HCT116 (cell line): ENCODE measurements at regions not wholly inside any gene's neighbourhood (a gene's known extent, or its start where the extent isn't known, plus 50 kb on each side); places are given as distances from the start of the nearest gene placed in this dataset.

Experiments used
- ATAC-seq: fragments of 200-7000 bp; cut with Tn5 transposase; 2 replicates; pipeline ENCODE4 v1.9.1; 2020; ENCODE audit warnings: mild to moderate bottlenecking, moderate library complexity
- BruUV-seq: library from RNA; stranded (reverse); fragments of 400-500 nt; replicated peaks from 2 replicates; lab custom pipeline; 2021; lab: Mats Ljungman, UMichigan
- CTCF ChIA-PET: fragments of 300-600 bp; sonication (Branson Sonifier 250); formaldehyde crosslinking; loops from one replicate; lab custom pipeline; 2021; ENCODE audit warnings: antibody characterized with exemption; lab: Charles Lee
- POLR2A ChIA-PET: fragments of 300-600, 350-600 bp; sonication (Branson Sonifier 250); formaldehyde crosslinking; loops from one replicate; lab custom pipeline; 2021; ENCODE audit warnings: antibody characterized with exemption; lab: Charles Lee
- RAD21 ChIA-PET, 2 experiments: fragments of 300-600 bp; sonication (Branson Sonifier 250); formaldehyde crosslinking; loops; one replicate each; lab custom pipeline; 2023; ENCODE audit warnings: low total read pairs in 2 of 2; ENCODE audit not compliant: uncharacterized antibody in 2 of 2, unreplicated experiment in 2 of 2, low non-redundant PET in 1 of 2; lab: Charles Lee
- DNase-seq: peaks from one replicate; pipeline ENCODE4 v3.0.0-alpha.2; 2010; ENCODE audit warnings: low read depth, low spot score
- H2AFZ ChIP-seq: fragments of 200-600 bp; shearing (Covaris generic), sonication (generic); 2 replicates; pipeline ENCODE4 v1.6.1; 2017; ENCODE audit warnings: low read depth, mixed run types, mixed read lengths, antibody characterized with exemption, low read length; ENCODE audit not compliant: poor library complexity, severe bottlenecking
- H3K27ac ChIP-seq: 2 replicates; pipeline ENCODE4 v1.5.1; 2012; ENCODE audit warnings: low read depth, low read length
- H3K27me3 ChIP-seq: fragments of 200-600 bp; sonication (generic); 2 replicates; pipeline ENCODE4 v1.6.1; 2016; ENCODE audit warnings: mixed run types, low read length, mixed read lengths; ENCODE audit not compliant: insufficient read depth
- H3K36me3 ChIP-seq, 2 experiments: fragments of 200-500 bp in 1 of 2; fragments of 200-600 bp in 1 of 2; sonication (Bioruptor generic) in 1 of 2; sonication (generic) in 1 of 2; 2 replicates each; pipeline versions ENCODE4 v1.5.1 to v1.6.1; 2014 to 2016; ENCODE audit warnings: low read length in 2 of 2, inconsistent platforms in 1 of 2, mixed read lengths in 1 of 2, mixed run types in 1 of 2; ENCODE audit not compliant: insufficient read depth in 2 of 2, control insufficient read depth in 1 of 2
- H3K4me1 ChIP-seq, 2 experiments: fragments of 200-600 bp in 1 of 2; sonication (generic) in 1 of 2; 2 replicates each; pipeline versions ENCODE4 v1.5.1 to v1.6.1; 2012 to 2017; ENCODE audit warnings: low read length in 2 of 2, inconsistent platforms in 1 of 2, mild to moderate bottlenecking in 1 of 2, mixed read lengths in 1 of 2, mixed run types in 1 of 2, moderate library complexity in 1 of 2; ENCODE audit not compliant: insufficient read depth in 2 of 2, control insufficient read depth in 1 of 2
- H3K4me2 ChIP-seq: fragments of 200-600 bp; sonication (generic); 2 replicates; pipeline ENCODE4 v1.6.1; 2017; ENCODE audit warnings: mixed run types, low read length, mixed read lengths
- H3K4me3 ChIP-seq, 2 experiments: fragments of 200-600 bp in 1 of 2; sonication (generic) in 1 of 2; replicated peaks in 1 of 2; 2 replicates each; pipeline ENCODE4 v1.5.1; 2011 to 2016; ENCODE audit warnings: low read length in 2 of 2, control low read depth in 1 of 2, low read depth in 1 of 2, mild to moderate bottlenecking in 1 of 2, mixed read lengths in 1 of 2, mixed run types in 1 of 2
- H3K79me2 ChIP-seq: fragments of 200-600 bp; sonication (generic); 2 replicates; pipeline ENCODE4 v1.6.1; 2017; ENCODE audit warnings: mild to moderate bottlenecking, mixed run types, low read length, moderate library complexity, mixed read lengths; ENCODE audit not compliant: insufficient read depth
- H3K9ac ChIP-seq: fragments of 200-600 bp; sonication (generic); 2 replicates; pipeline ENCODE4 v1.6.1; 2016; ENCODE audit warnings: low read length, mixed read lengths
- H3K9me2 ChIP-seq: fragments of 200-600 bp; sonication (generic), shearing (Covaris generic); 2 replicates; pipeline ENCODE4 v1.6.1; 2017; ENCODE audit warnings: mixed run types, mild to moderate bottlenecking, moderate library complexity; ENCODE audit not compliant: insufficient read depth
- H3K9me3 ChIP-seq, 2 experiments: fragments of 200-500 bp in 1 of 2; fragments of 200-600 bp in 1 of 2; sonication (Bioruptor generic) in 1 of 2; sonication (generic) in 1 of 2; 2 replicates each; pipeline ENCODE4 v1.6.1; 2014 to 2017; ENCODE audit warnings: low read length in 2 of 2, mixed read lengths in 2 of 2, inconsistent platforms in 1 of 2, low read depth in 1 of 2, mild to moderate bottlenecking in 1 of 2, mixed run types in 1 of 2, moderate library complexity in 1 of 2; ENCODE audit not compliant: control insufficient read depth in 1 of 2, insufficient read depth in 1 of 2
- H4K20me1 ChIP-seq: fragments of 200-600 bp; sonication (generic), shearing (Covaris generic); 2 replicates; pipeline ENCODE4 v1.6.1; 2017; ENCODE audit warnings: mixed run types, mild to moderate bottlenecking, moderate library complexity; ENCODE audit not compliant: insufficient read depth
- CBX3 ChIP-seq: IDR thresholded peaks from 2 replicates; pipeline ENCODE4 v1.6.1; 2012; ENCODE audit warnings: low read depth
- CEBPB ChIP-seq: IDR thresholded peaks from 2 replicates; pipeline ENCODE4 v1.6.1; 2012; ENCODE audit warnings: low read depth
- EGR1 ChIP-seq: IDR thresholded peaks from 2 replicates; pipeline ENCODE4 v1.6.1; 2012; ENCODE audit warnings: low read depth
- ELF1 ChIP-seq: IDR thresholded peaks from 2 replicates; pipeline ENCODE4 v1.6.1; 2012; ENCODE audit warnings: low read depth, borderline replicate concordance
- FOSL1 ChIP-seq: IDR thresholded peaks from 2 replicates; pipeline ENCODE4 v1.6.1; 2012; ENCODE audit warnings: low read depth
- JUND ChIP-seq: IDR thresholded peaks from 2 replicates; pipeline ENCODE4 v1.6.1; 2012
- POLR2A ChIP-seq: IDR thresholded peaks from 2 replicates; pipeline ENCODE4 v1.7.0; 2011; ENCODE audit warnings: borderline replicate concordance; ENCODE audit not compliant: insufficient read depth, insufficient read length; ENCODE audit errors: extremely low read depth
- POLR2AphosphoS5 ChIP-seq: IDR thresholded peaks from 2 replicates; pipeline ENCODE4 v1.6.1; 2011; ENCODE audit warnings: mild to moderate bottlenecking, low read depth, low read length, moderate library complexity
- SIN3A ChIP-seq: IDR thresholded peaks from 2 replicates; pipeline ENCODE4 v1.6.1; 2012; ENCODE audit warnings: low read depth
- SP1 ChIP-seq: IDR thresholded peaks from 2 replicates; pipeline ENCODE4 v1.6.1; 2012; ENCODE audit warnings: low read depth
- SRF ChIP-seq: IDR thresholded peaks from 2 replicates; pipeline ENCODE4 v1.6.1; 2012; ENCODE audit warnings: low read depth
- TCF7L2 ChIP-seq: IDR thresholded peaks from 2 replicates; pipeline ENCODE4 v1.7.0; 2011; ENCODE audit warnings: borderline replicate concordance, inconsistent platforms; ENCODE audit not compliant: insufficient read depth, insufficient read length; ENCODE audit errors: extremely low read depth
- ZNF274 ChIP-seq: fragments of 200-500 bp; sonication (Bioruptor generic); IDR thresholded peaks from 2 replicates; pipeline ENCODE4 v1.6.1; 2014; ENCODE audit warnings: mild to moderate bottlenecking, low read depth, low read length, inconsistent platforms
- intact Hi-C: fragments of 100-400 bp; cut with micrococcal nuclease; formaldehyde crosslinking; loops from 2 replicates; pipeline ENCODE4 v1.10.0; 2022
- TF ChIP-seq, protein P1 (sequence below), 3 experiments: fragments of 200-600 bp in 1 of 3; sonication (generic) in 1 of 3; IDR thresholded peaks in 2 of 3; conservative IDR thresholded peaks in 1 of 3; 2 replicates each; pipeline ENCODE4 v1.5.1; 2012 to 2017; ENCODE audit warnings: low read depth in 2 of 3, low read length in 2 of 3, antibody characterized with exemption in 1 of 3, borderline replicate concordance in 1 of 3, control low read depth in 1 of 3, mild to moderate bottlenecking in 1 of 3, mixed read lengths in 1 of 3, mixed run types in 1 of 3, moderate library complexity in 1 of 3; ENCODE audit not compliant: insufficient read depth in 1 of 3
- TF ChIP-seq, protein P2 (sequence below): IDR thresholded peaks from 2 replicates; pipeline ENCODE4 v1.6.1; 2012

DNA sequence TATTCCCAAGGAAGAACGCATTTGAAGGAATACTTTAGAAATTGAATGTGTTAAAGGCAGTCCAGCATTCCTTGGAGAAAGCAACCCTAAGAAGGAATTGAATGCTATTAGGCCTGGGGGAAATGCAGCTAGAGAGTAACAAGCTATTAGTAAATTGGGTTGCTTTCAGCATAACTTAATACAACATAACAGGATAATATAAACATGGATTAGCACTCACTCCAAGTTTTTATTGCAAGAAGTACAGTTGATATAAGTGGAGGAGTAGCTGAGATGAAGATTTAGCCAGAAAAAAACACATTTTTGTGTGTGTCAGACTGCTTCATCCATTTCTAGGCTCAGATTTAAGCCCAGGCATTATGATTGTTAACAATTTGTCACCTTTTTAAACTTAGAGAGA is 314.6 kb downstream of the MEIS1 start:
- Histone ChIP-seq H3K27me3 (no peaks in the 10 kb centered on the region), H3K4me2 (no peak overlapping the region), H3K9me2 (no peaks in the 10 kb centered on the region), H2AFZ (no peak overlapping the region), H3K9me3 (peaks cover 4 to 6% of the 10 kb centered on the region in 2 experiments; a peak in 2 of 4 replicates), H3K36me3 (no peaks in the 10 kb centered on the region), H3K79me2 (no peaks in the 10 kb centered on the region), H3K4me3 (no peak overlapping the region), H3K4me1 (no peaks in the 10 kb centered on the region), H3K27ac (no peak overlapping the region), H4K20me1 (no peaks in the 10 kb centered on the region), H3K9ac (no peak overlapping the region)
- TF ChIP-seq SIN3A = no peak
- no peak for TF ChIP-seq SRF
- TF ChIP-seq EGR1 = no peak
- TF ChIP-seq TCF7L2 = no peak
- TF ChIP-seq JUND = no peak
- TF ChIP-seq POLR2A = no peak
- TF ChIP-seq ZNF274 = no peak
- no peak for TF ChIP-seq CBX3
- TF ChIP-seq, protein P1, sequence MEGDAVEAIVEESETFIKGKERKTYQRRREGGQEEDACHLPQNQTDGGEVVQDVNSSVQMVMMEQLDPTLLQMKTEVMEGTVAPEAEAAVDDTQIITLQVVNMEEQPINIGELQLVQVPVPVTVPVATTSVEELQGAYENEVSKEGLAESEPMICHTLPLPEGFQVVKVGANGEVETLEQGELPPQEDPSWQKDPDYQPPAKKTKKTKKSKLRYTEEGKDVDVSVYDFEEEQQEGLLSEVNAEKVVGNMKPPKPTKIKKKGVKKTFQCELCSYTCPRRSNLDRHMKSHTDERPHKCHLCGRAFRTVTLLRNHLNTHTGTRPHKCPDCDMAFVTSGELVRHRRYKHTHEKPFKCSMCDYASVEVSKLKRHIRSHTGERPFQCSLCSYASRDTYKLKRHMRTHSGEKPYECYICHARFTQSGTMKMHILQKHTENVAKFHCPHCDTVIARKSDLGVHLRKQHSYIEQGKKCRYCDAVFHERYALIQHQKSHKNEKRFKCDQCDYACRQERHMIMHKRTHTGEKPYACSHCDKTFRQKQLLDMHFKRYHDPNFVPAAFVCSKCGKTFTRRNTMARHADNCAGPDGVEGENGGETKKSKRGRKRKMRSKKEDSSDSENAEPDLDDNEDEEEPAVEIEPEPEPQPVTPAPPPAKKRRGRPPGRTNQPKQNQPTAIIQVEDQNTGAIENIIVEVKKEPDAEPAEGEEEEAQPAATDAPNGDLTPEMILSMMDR (IDR thresholded peaks at IDR 0.05 in 2 of 3, conservative IDR thresholded peaks at IDR 0.05 in 1 of 3; ENCODE audit: borderline replicate concordance in 1 of 3, insufficient read depth in 1 of 3, low read depth in 2 of 3, low read length in 2 of 3) = no peak
- DNase-seq (no peak), ATAC-seq (no peak)
- CTCF ChIA-PET = no interaction called here
- RAD21 ChIA-PET = no interaction called here
- POLR2A ChIA-PET = no interaction called here
- no TSS peak for BruUV-seq
- intact Hi-C loops = no loop called here

DNA sequence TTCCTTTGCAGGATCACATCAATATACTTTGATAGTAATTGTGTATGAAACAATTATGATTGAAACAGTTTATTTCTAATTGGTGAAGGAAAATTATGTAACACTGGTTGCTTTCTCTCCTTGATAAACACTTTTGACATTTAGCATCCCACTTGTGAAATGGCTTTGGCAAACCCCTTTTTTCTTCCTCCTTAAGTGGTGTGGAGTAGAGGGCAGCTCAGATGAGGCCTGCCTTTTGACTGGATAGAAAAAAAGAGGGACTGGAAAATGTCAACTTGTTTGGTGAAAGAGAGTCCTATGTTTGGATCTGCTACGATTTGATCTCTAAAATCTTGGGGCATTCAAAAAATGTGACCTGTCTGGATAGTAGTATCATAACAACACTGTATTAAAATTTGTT is 318.3 kb downstream of the MEIS1 start:
- DNase-seq = no peak
- no peak overlapping the region for H3K27ac ChIP-seq

More for the DNA sequence above, 318.3 kb downstream of the MEIS1 start:
- RAD21 ChIA-PET = no interaction called here
- intact Hi-C loops = no loop called here
- no peaks in the 10 kb centered on the region for H3K36me3 ChIP-seq
- no peaks in the 10 kb centered on the region for H3K9me2 ChIP-seq
- ATAC-seq = no peak
- no peak overlapping the region for H3K4me2 ChIP-seq
- CTCF ChIA-PET = no interaction called here
- H2AFZ ChIP-seq = no peak overlapping the region
- no peaks in the 10 kb centered on the region for H3K79me2 ChIP-seq
- POLR2A ChIA-PET = no interaction called here
- H3K9me3 ChIP-seq = peaks cover 0 to 4% of the 10 kb centered on the region in 2 experiments; a peak in 2 of 4 replicates
- H3K9ac ChIP-seq = no peak overlapping the region
- no peak overlapping the region for H3K4me3 ChIP-seq
- H3K4me1 ChIP-seq = no peaks in the 10 kb centered on the region
- no peak for TF ChIP-seq JUND
- no peak for TF ChIP-seq POLR2A
- no peak for TF ChIP-seq ELF1
- no peak for TF ChIP-seq POLR2AphosphoS5
- TF ChIP-seq, protein P2, sequence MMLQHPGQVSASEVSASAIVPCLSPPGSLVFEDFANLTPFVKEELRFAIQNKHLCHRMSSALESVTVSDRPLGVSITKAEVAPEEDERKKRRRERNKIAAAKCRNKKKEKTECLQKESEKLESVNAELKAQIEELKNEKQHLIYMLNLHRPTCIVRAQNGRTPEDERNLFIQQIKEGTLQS = no peak
- TF ChIP-seq FOSL1 = no peak
- TF ChIP-seq SP1 = no peak
- TF ChIP-seq CEBPB = no peak
- TF ChIP-seq, all 23 proteins: peak for 0
- Histone ChIP-seq H4K20me1 (no peaks in the 10 kb centered on the region), H3K27me3 (no peaks in the 10 kb centered on the region)
- BruUV-seq = no TSS peak
